OCI-LY1 (cell line): ENCODE measurements at regions not wholly inside any gene's neighbourhood (a gene's known extent, or its start where the extent isn't known, plus 50 kb on each side); places are given as distances from the start of the nearest gene placed in this dataset.

ENCODE experiments used
- H2AFZ ChIP-seq: fragments of 200-600 bp; sonication (generic), shearing (Covaris generic); 2 replicates; pipeline ENCODE4 v1.6.0; 2014; ENCODE audit warnings: antibody characterized with exemption, mild to moderate bottlenecking, low read length
- H3F3A ChIP-seq: fragments of 200-600 bp; sonication (generic), shearing (Covaris generic); 2 replicates; pipeline ENCODE4 v1.6.0; 2014; ENCODE audit warnings: mild to moderate bottlenecking, antibody characterized with exemption, low read length, moderate library complexity; ENCODE audit not compliant: insufficient read depth
- H3K27ac ChIP-seq: fragments of 200-600 bp; sonication (generic); 2 replicates; pipeline ENCODE4 v1.5.1; 2014; ENCODE audit warnings: low read length, mixed run types, mild to moderate bottlenecking, low read depth; ENCODE audit not compliant: poor library complexity, severe bottlenecking
- H3K27me3 ChIP-seq: fragments of 200-600 bp; sonication (generic); 2 replicates; pipeline ENCODE4 v1.6.0; 2014; ENCODE audit warnings: antibody characterized with exemption, mild to moderate bottlenecking, low read length, moderate library complexity; ENCODE audit not compliant: insufficient read depth
- H3K36me3 ChIP-seq: fragments of 200-600 bp; sonication (generic); 2 replicates; pipeline ENCODE4 v1.6.1; 2014; ENCODE audit warnings: mild to moderate bottlenecking, antibody characterized with exemption, low read length, moderate library complexity, mixed read lengths; ENCODE audit not compliant: insufficient read depth
- H3K4me1 ChIP-seq: fragments of 200-600 bp; sonication (generic); 2 replicates; pipeline ENCODE4 v1.5.1; 2014; ENCODE audit warnings: mild to moderate bottlenecking, low read length, moderate library complexity; ENCODE audit not compliant: insufficient read depth, severe bottlenecking
- H3K4me2 ChIP-seq: fragments of 200-600 bp; sonication (generic), shearing (Covaris generic); 2 replicates; pipeline ENCODE4 v1.6.1; 2014; ENCODE audit warnings: low read length
- H3K4me3 ChIP-seq: fragments of 200-600 bp; sonication (generic); 2 replicates; pipeline ENCODE4 v1.5.1; 2014; ENCODE audit warnings: low read length, low read depth, mild to moderate bottlenecking, mixed read lengths; ENCODE audit not compliant: poor library complexity, severe bottlenecking
- H3K79me2 ChIP-seq: fragments of 200-600 bp; shearing (Covaris generic); 2 replicates; pipeline ENCODE4 v1.6.1; 2016; ENCODE audit warnings: mixed run types, low read length, mixed read lengths; ENCODE audit not compliant: insufficient read depth
- H3K9ac ChIP-seq: fragments of 200-600 bp; sonication (generic), shearing (Covaris generic); 2 replicates; pipeline ENCODE4 v1.6.1; 2014; ENCODE audit warnings: mild to moderate bottlenecking, low read length, mixed read lengths
- H3K9me2 ChIP-seq: fragments of 200-600 bp; sonication (generic), shearing (Covaris generic); 2 replicates; pipeline ENCODE4 v1.6.1; 2014; ENCODE audit warnings: low read depth, mild to moderate bottlenecking, low read length, mixed read lengths
- H3K9me3 ChIP-seq: fragments of 200-600 bp; shearing (Covaris generic); 2 replicates; pipeline ENCODE4 v1.6.1; 2014; ENCODE audit warnings: low read length, mixed read lengths
- H4K20me1 ChIP-seq: fragments of 200-600 bp; sonication (generic), shearing (Covaris generic); 2 replicates; pipeline ENCODE4 v1.6.0; 2016; ENCODE audit warnings: mild to moderate bottlenecking, low read length; ENCODE audit not compliant: insufficient read depth
- CTCF ChIP-seq: fragments of 200-600 bp; sonication (generic), shearing (Covaris generic); IDR thresholded peaks from 2 replicates; pipeline ENCODE4 v1.5.1; 2017; ENCODE audit warnings: mild to moderate bottlenecking, antibody characterized with exemption, low read length, moderate library complexity, mixed read lengths
- EZH2 ChIP-seq: fragments of 200-600 bp; sonication (generic), shearing (Covaris generic); IDR thresholded peaks from 2 replicates; pipeline ENCODE4 v1.8.0; 2017; ENCODE audit warnings: borderline replicate concordance, mixed run types, mild to moderate bottlenecking, antibody characterized with exemption, low read length, moderate library complexity, mixed read lengths

- no peak overlapping the region for H3K9ac ChIP-seq
- H3K9me3 ChIP-seq: no peaks in the 10 kb centered on the region
- H3K9me2 ChIP-seq: no peaks in the 10 kb centered on the region
- no peaks in the 10 kb centered on the region for H4K20me1 ChIP-seq
- H3K4me3 ChIP-seq: no peak overlapping the region
- H3K36me3 ChIP-seq: peaks cover 14% of the 10 kb centered on the region; the same call in 1 of the 2 replicates
- no peak overlapping the region for H3K27ac ChIP-seq
- TF ChIP-seq CTCF: no peak
- no peak for TF ChIP-seq EZH2
- H3K27me3 ChIP-seq: peaks cover 5% of the 10 kb centered on the region; the same call in 1 of the 2 replicates
- H3K4me2 ChIP-seq: no peak overlapping the region
- no peaks in the 10 kb centered on the region for H3K79me2 ChIP-seq
- peaks cover 20% of the 10 kb centered on the region for H3K4me1 ChIP-seq
- no peaks in the 10 kb centered on the region for H3F3A ChIP-seq
- H2AFZ ChIP-seq: no peak overlapping the region
Observed at GRCh38 chr2:8459474-8459873, 222.4 kb upstream of the ID2 start.

GRCh38 chr2:8461341-8461740 is 220.5 kb upstream of the ID2 start:
- Histone ChIP-seq H3K4me3 (no peak overlapping the region), H3K36me3 (peaks cover 14% of the 10 kb centered on the region; the same call in 1 of the 2 replicates), H2AFZ (no peak overlapping the region), H3K27me3 (peaks cover 5% of the 10 kb centered on the region; the same call in 1 of the 2 replicates), H3K79me2 (no peaks in the 10 kb centered on the region), H3K9ac (no peak overlapping the region), H3K4me2 (no peak overlapping the region), H3K9me2 (no peaks in the 10 kb centered on the region), H3K27ac (no peak overlapping the region), H4K20me1 (no peaks in the 10 kb centered on the region), H3F3A (no peaks in the 10 kb centered on the region), H3K4me1 (peaks cover 20% of the 10 kb centered on the region), H3K9me3 (no peaks in the 10 kb centered on the region)
- no peak for TF ChIP-seq CTCF
- TF ChIP-seq EZH2: no peak

- H3K9me2 ChIP-seq: no peaks in the 10 kb centered on the region
- no peaks in the 10 kb centered on the region for H3F3A ChIP-seq
- H3K9ac ChIP-seq: no peak overlapping the region
- H3K27ac ChIP-seq: no peak overlapping the region
- peaks cover 14% of the 10 kb centered on the region for H3K4me1 ChIP-seq
- H3K27me3 ChIP-seq: no peaks in the 10 kb centered on the region
- no peaks in the 10 kb centered on the region for H3K79me2 ChIP-seq
- peaks cover 19% of the 10 kb centered on the region; the same call in 1 of the 2 replicates for H3K36me3 ChIP-seq
- H3K4me3 ChIP-seq: no peak overlapping the region
- TF ChIP-seq EZH2 (no peak), CTCF (no peak)
- no peak overlapping the region for H2AFZ ChIP-seq
- H3K9me3 ChIP-seq: peaks cover 3% of the 10 kb centered on the region; the same call in 1 of the 2 replicates
- H4K20me1 ChIP-seq: no peaks in the 10 kb centered on the region
- H3K4me2 ChIP-seq: no peak overlapping the region
Observed at GRCh38 chr2:8462280-8462679, 219.6 kb upstream of the ID2 start.
